A549 (cell line): ENCODE measurements at regions not wholly inside any gene's neighbourhood (a gene's known extent, or its start where the extent isn't known, plus 50 kb on each side); places are given as distances from the start of the nearest gene placed in this dataset.

ENCODE experiments used
- ATAC-seq, 2 experiments: fragments of 200-7000 bp in 1 of 2; fragments of >200 bp in 1 of 2; cut with Nextera tagmentation in 1 of 2; cut with Tn5 transposase in 1 of 2; 3 replicates each; pipeline versions ENCODE4 v1.8.0 to v1.9.1; 2018 to 2020; ENCODE audit warnings: mild to moderate bottlenecking in 1 of 2, moderate library complexity in 1 of 2
- CTCF ChIA-PET: fragments of 300-600 bp; sonication (Branson Sonifier 250); formaldehyde crosslinking; extraction: SDS; loops from one replicate; lab custom pipeline; 2021; ENCODE audit warnings: antibody characterized with exemption, inconsistent platforms; lab: Yijun Ruan, JAX
- POLR2A ChIA-PET: fragments of 350-600 bp; formaldehyde crosslinking; extraction: SDS; loops from one replicate; lab custom pipeline; 2021; ENCODE audit warnings: antibody characterized with exemption, inconsistent platforms; lab: Yijun Ruan, JAX
- DNase-seq, 2 experiments: peaks; one replicate each; pipeline versions ENCODE4 v3.0.0 to v3.0.0-alpha.2; 2011 to 2016; ENCODE audit warnings: low read depth in 1 of 2, low spot score in 1 of 2
- FAIRE-seq: peaks from 2 replicates; lab custom pipeline; 2011; peaks lifted over from hg19 to GRCh38; lab: Jason Lieb, UNC
- H3K27ac ChIP-seq, 2 experiments: fragments of >200 bp; sonication (Bioruptor Twin); formaldehyde crosslinking; 3 replicates each; pipeline ENCODE4 v1.5.1; 2016 to 2017
- H3K4me1 ChIP-seq: fragments of >200 bp; sonication (Bioruptor Twin); formaldehyde crosslinking; 3 replicates; pipeline ENCODE4 v1.6.1; 2016
- H3K4me2 ChIP-seq: fragments of >200 bp; sonication (Bioruptor Twin); formaldehyde crosslinking; 3 replicates; pipeline ENCODE4 v1.6.1; 2016
- H3K4me3 ChIP-seq: fragments of >200 bp; sonication (Bioruptor Twin); formaldehyde crosslinking; 3 replicates; pipeline ENCODE4 v1.5.1; 2016
- H3K9me3 ChIP-seq: fragments of >200 bp; sonication (Bioruptor Twin); formaldehyde crosslinking; 3 replicates; pipeline ENCODE4 v1.6.1; 2016
- CBX2 ChIP-seq: fragments of 200-600 bp; sonication (generic); IDR thresholded peaks from 2 replicates; pipeline ENCODE4 v1.6.1; 2016; ENCODE audit warnings: low read depth, mild to moderate bottlenecking, borderline replicate concordance
- CBX8 ChIP-seq: fragments of 200-600 bp; sonication (generic); IDR thresholded peaks from 2 replicates; pipeline ENCODE4 v1.6.1; 2016
- CHD2 ChIP-seq: fragments of 150-350 bp; IDR thresholded peaks from 2 replicates; pipeline ENCODE4 v1.6.1; 2014; ENCODE audit warnings: low read length; ENCODE audit not compliant: partially characterized antibody
- CHD4 ChIP-seq: fragments of 200-600 bp; sonication (generic); IDR thresholded peaks from 2 replicates; pipeline ENCODE4 v1.6.1; 2016; ENCODE audit warnings: antibody characterized with exemption, mild to moderate bottlenecking, borderline replicate concordance
- ESRRA ChIP-seq: fragments of 150-350 bp; IDR thresholded peaks from 2 replicates; pipeline ENCODE4 v1.6.1; 2014; ENCODE audit warnings: mild to moderate bottlenecking, low read length, borderline replicate concordance
- GATA3 ChIP-seq: IDR thresholded peaks from 2 replicates; pipeline ENCODE4 v1.6.1; 2012; ENCODE audit warnings: borderline replicate concordance
- HOXB5 ChIP-seq: fragments of 250-450 bp; sonication (Bioruptor Pico); IDR thresholded peaks from 2 replicates; pipeline ENCODE4 v1.5.0; 2020; ENCODE audit warnings: mild to moderate bottlenecking, moderate library complexity
- MAFK ChIP-seq: fragments of 450-650 bp; IDR thresholded peaks from 2 replicates; pipeline ENCODE4 v1.6.1; 2014; ENCODE audit not compliant: partially characterized antibody
- NFE2L2 ChIP-seq: fragments of 150-350 bp; conservative IDR thresholded peaks from 2 replicates; pipeline ENCODE4 v1.6.1; 2014; ENCODE audit warnings: low read length
- POLR2A ChIP-seq: IDR thresholded peaks from 2 replicates; pipeline ENCODE4 v1.6.1; 2012; ENCODE audit warnings: mild to moderate bottlenecking, low read length
- RCOR1 ChIP-seq: fragments of 150-350 bp; IDR thresholded peaks from 2 replicates; pipeline ENCODE4 v1.6.1; 2014; ENCODE audit warnings: antibody characterized with exemption, low read length, low read depth
- RFX5 ChIP-seq: fragments of 450-650 bp; IDR thresholded peaks from 2 replicates; pipeline ENCODE4 v1.7.1; 2014; ENCODE audit warnings: antibody characterized with exemption, mild to moderate bottlenecking, moderate library complexity
- SREBF2 ChIP-seq: fragments of 450-650 bp; IDR thresholded peaks from 2 replicates; pipeline ENCODE4 v1.6.1; 2014; ENCODE audit warnings: mild to moderate bottlenecking, moderate library complexity
- TFCP2L1 ChIP-seq: fragments of 250-450 bp; sonication (Bioruptor Pico); IDR thresholded peaks from 2 replicates; pipeline ENCODE4 v1.5.0; 2021; ENCODE audit warnings: mild to moderate bottlenecking
- TP53 ChIP-seq: fragments of 250-450 bp; sonication (Bioruptor Pico); IDR thresholded peaks from 2 replicates; pipeline ENCODE4 v1.5.0; 2021; ENCODE audit warnings: mild to moderate bottlenecking, moderate library complexity
- ZSCAN20 ChIP-seq: fragments of 250-450 bp; sonication (Bioruptor Pico); IDR thresholded peaks from 2 replicates; pipeline ENCODE4 v1.8.0; 2022; ENCODE audit warnings: mild to moderate bottlenecking, moderate library complexity
- WGBS: methylation state at CpG from one replicate; pipeline ENCODE4 v1.1.6; 2017; ENCODE audit errors: missing lambda C conversion rate; 5-methylcytosine and 5-hydroxymethylcytosine counted together
- TF ChIP-seq, protein P1 (sequence below): fragments of 150-350 bp; IDR thresholded peaks from 2 replicates; pipeline ENCODE4 v1.6.1; 2014; ENCODE audit warnings: low read depth, mild to moderate bottlenecking, low read length
- TF ChIP-seq, protein P2 (sequence below): fragments of 250-450 bp; sonication (Bioruptor Pico); IDR thresholded peaks from 2 replicates; pipeline ENCODE4 v1.5.0; 2020; ENCODE audit warnings: low read depth, mild to moderate bottlenecking, moderate library complexity
- TF ChIP-seq, protein P3 (sequence below): IDR thresholded peaks from 2 replicates; pipeline ENCODE4 v1.6.1; 2012
- TF ChIP-seq, protein P4 (sequence below): IDR thresholded peaks from 2 replicates; pipeline ENCODE4 v1.6.1; 2012; ENCODE audit warnings: low read depth, borderline replicate concordance

DNA sequence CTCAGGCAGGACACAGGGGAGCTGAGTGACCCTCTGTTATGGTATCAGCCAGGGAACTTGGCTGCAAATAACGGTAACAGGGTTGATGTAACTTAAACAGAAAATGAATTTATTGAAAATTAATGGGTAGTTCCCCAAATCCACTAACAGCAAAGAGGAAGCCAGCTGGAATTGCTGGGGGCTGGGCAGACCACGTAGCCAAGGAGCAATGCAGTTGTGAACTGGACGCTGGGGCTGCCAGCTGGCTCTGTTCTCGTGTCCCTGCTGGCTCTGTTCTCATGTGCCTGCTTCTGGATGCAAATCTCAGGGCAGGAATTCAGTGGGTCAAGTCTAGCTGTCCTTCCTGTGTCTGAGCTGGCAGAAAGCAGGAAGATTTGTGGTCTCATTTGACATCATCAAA lies 1383.3 kb upstream of the TMEM132C start:
- POLR2A ChIA-PET = no interaction called here
- no peak for FAIRE-seq

DNA sequence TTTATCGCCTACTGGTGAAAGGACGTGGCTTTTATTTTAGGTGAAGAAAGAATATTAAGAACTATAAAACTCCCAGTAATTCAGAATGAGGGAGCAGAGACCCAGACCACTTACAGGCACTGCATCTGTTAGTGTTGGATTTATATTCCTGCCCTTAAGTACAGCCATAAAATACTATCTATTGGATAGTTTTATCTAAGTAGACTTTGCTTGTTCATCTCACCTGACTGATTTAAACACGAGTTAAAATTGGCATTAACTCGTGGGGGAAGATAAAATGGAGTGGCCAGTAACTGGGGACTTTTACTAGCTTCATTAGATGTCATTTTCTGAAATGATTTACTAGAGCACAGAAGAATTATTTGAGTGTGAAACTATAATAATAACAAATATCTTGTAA lies 1377.5 kb upstream of the TMEM132C start:
- FAIRE-seq = no peak
- no peak for ATAC-seq
- CTCF ChIA-PET = no interaction called here
- TF ChIP-seq, protein P1, sequence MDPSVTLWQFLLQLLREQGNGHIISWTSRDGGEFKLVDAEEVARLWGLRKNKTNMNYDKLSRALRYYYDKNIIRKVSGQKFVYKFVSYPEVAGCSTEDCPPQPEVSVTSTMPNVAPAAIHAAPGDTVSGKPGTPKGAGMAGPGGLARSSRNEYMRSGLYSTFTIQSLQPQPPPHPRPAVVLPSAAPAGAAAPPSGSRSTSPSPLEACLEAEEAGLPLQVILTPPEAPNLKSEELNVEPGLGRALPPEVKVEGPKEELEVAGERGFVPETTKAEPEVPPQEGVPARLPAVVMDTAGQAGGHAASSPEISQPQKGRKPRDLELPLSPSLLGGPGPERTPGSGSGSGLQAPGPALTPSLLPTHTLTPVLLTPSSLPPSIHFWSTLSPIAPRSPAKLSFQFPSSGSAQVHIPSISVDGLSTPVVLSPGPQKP = no peak
- TF ChIP-seq HOXB5 (CRISPR knock-in tag) = no peak
- TF ChIP-seq MAFK = no peak
- TF ChIP-seq POLR2A = no peak
- TF ChIP-seq, protein P2, sequence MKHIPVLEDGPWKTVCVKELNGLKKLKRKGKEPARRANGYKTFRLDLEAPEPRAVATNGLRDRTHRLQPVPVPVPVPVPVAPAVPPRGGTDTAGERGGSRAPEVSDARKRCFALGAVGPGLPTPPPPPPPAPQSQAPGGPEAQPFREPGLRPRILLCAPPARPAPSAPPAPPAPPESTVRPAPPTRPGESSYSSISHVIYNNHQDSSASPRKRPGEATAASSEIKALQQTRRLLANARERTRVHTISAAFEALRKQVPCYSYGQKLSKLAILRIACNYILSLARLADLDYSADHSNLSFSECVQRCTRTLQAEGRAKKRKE = no peak
- TF ChIP-seq, protein P3, sequence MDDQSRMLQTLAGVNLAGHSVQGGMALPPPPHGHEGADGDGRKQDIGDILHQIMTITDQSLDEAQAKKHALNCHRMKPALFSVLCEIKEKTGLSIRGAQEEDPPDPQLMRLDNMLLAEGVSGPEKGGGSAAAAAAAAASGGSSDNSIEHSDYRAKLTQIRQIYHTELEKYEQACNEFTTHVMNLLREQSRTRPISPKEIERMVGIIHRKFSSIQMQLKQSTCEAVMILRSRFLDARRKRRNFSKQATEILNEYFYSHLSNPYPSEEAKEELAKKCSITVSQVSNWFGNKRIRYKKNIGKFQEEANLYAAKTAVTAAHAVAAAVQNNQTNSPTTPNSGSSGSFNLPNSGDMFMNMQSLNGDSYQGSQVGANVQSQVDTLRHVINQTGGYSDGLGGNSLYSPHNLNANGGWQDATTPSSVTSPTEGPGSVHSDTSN = no peak
- no peak for TF ChIP-seq GATA3
- no peak for TF ChIP-seq CBX8
- Histone ChIP-seq H3K4me3 (no peak overlapping the region), H3K4me2 (no peak overlapping the region), H3K27ac (no peak overlapping the region), H3K9me3 (0 out of 3 replicates have a peak, but pooled peaks cover 2% of the 10 kb centered on the region), H3K4me1 (no peaks in the 10 kb centered on the region)
- WGBS = 18% methylated on average over 4 of the region's 4 CpGs
- no peak for DNase-seq
- POLR2A ChIA-PET = no interaction called here

More for the DNA sequence above, 1383.3 kb upstream of the TMEM132C start:
- under 1% methylated on average over 4 of the region's 4 CpGs for WGBS
- H3K4me3 ChIP-seq = no peak overlapping the region
- no peaks in the 10 kb centered on the region for H3K4me1 ChIP-seq
- H3K9me3 ChIP-seq = 0 out of 3 replicates have a peak, but pooled peaks cover 2% of the 10 kb centered on the region
- CTCF ChIA-PET = interaction anchor here (1.8 kb wide), 1 partner anchor 9 kb away, joined by 8 read pairs; no protein-coding TSS in a partner anchor
- no peak for ATAC-seq
- H3K27ac ChIP-seq = no peak overlapping the region
- no peak for DNase-seq
- TF ChIP-seq ZSCAN20 (CRISPR knock-in tag) (no peak), TP53 (CRISPR knock-in tag) (no peak), POLR2A (no peak), NFE2L2 (no peak)
- no peak overlapping the region for H3K4me2 ChIP-seq

DNA sequence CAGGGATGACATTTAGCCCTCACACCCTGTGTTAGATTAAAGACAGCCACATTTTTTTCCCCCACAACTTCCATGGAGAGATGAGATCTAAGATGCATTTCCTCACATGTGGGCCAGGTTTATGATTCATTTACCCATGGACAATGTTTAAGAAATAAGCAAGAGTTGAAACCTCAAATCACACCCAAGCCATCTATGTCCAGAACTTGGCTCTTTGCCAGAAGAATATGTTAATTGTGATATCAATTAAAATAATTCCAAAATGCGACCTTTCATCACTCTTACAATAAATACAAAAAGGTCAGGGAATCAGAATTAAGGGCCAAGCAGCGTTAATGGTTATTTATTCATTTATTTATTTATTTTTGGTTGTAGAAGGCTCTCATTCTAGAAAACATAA lies 1376.9 kb upstream of the TMEM132C start:
- CTCF ChIA-PET = no interaction called here
- TF ChIP-seq CBX2 = no peak
- TF ChIP-seq CHD2 = no peak
- no peak for TF ChIP-seq SREBF2
- no peak for TF ChIP-seq TFCP2L1
- TF ChIP-seq RFX5 = no peak
- TF ChIP-seq RCOR1 = no peak
- TF ChIP-seq CHD4 = no peak
- TF ChIP-seq, protein P4, sequence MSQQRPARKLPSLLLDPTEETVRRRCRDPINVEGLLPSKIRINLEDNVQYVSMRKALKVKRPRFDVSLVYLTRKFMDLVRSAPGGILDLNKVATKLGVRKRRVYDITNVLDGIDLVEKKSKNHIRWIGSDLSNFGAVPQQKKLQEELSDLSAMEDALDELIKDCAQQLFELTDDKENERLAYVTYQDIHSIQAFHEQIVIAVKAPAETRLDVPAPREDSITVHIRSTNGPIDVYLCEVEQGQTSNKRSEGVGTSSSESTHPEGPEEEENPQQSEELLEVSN = no peak
- no peak for TF ChIP-seq ESRRA
- TF ChIP-seq HOXB5 (CRISPR knock-in tag) = no peak
- 0 out of 3 replicates have a peak, but pooled peaks cover 2% of the 10 kb centered on the region for H3K9me3 ChIP-seq
- FAIRE-seq (no peak), DNase-seq (no peak), ATAC-seq (no peak)
- under 1% methylated on average over 2 of the region's 2 CpGs for WGBS
- H3K4me1 ChIP-seq = no peaks in the 10 kb centered on the region
- H3K4me3 ChIP-seq = no peak overlapping the region
- H3K27ac ChIP-seq = no peak overlapping the region
- POLR2A ChIA-PET = no interaction called here
- no peak overlapping the region for H3K4me2 ChIP-seq
